ENCODE measurements at regions not wholly inside any gene's neighbourhood (a gene's known extent, or its start where the extent isn't known, plus 50 kb on each side); places are given as distances from the start of the nearest gene placed in this dataset.

DNA sequence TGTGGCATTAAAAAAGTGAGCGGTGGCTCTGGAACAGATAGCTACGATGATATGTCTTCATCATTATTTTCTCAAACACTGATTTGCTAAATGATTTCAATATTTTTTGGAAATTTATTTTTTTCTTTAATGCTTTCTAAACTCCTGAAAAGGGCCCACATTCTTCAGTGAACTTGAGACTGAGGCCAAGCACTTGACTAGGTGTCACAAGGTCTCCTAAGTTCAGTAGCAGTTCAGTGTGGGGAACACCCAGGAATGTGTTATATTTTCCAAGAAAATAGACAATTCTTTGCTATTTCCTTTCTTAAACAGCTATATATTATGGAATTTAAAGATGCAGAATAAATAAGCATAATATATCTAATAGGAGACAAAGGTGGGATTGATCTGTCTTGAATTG lies 850.9 kb downstream of the USP25 start:
- TF ChIP-seq EZH2 (IDR thresholded peaks at IDR 0.05; ENCODE audit: insufficient read depth, poor library complexity, severe bottlenecking) = no peak
- TF ChIP-seq EZH2phosphoT487 (IDR thresholded peaks at IDR 0.05; ENCODE audit: insufficient read depth, low read depth) = no peak

Measured in GM23248 (cell line).